NOMO-1 treated with dmso at 0.1 percent for 144 hours (cell line): ENCODE measurements at regions not wholly inside any gene's neighbourhood (a gene's known extent, or its start where the extent isn't known, plus 50 kb on each side); places are given as distances from the start of the nearest gene placed in this dataset.
"Not testable (repeated sequence)": the region's sequence is repeated elsewhere in the genome, so short reads cannot be mapped to it uniquely, and the experiment has no call there.

Experiments
- DNase-seq: peaks from one replicate; lab custom pipeline; 2025; ENCODE audit not compliant: unreplicated experiment; lab: John Stamatoyannopoulos, UW

GRCh38 chr13:93007928-93008327 is 218.7 kb upstream of the GPC6 start:
- no peak for DNase-seq

- no peak for DNase-seq
Measured at GRCh38 chr13:93017493-93018112, 209.0 kb upstream of the GPC6 start.

GRCh38 chr13:93023929-93024328 is 202.7 kb upstream of the GPC6 start:
- DNase-seq, result no peak

GRCh38 chr13:93025984-93026383 is 200.6 kb upstream of the GPC6 start:
- DNase-seq, result no peak

GRCh38 chr13:93029536-93029935 is 197.1 kb upstream of the GPC6 start:
- DNase-seq, result no peak

GRCh38 chr13:93036380-93036779 is 190.2 kb upstream of the GPC6 start:
- no peak for DNase-seq

GRCh38 chr13:93037780-93038179 is 188.8 kb upstream of the GPC6 start:
- no peak for DNase-seq

- no peak for DNase-seq
Measured at GRCh38 chr13:93038187-93038586, 188.4 kb upstream of the GPC6 start.

GRCh38 chr13:93039131-93039530 is 187.5 kb upstream of the GPC6 start:
- DNase-seq, result no peak

- DNase-seq, result not testable (repeated sequence)
Measured at GRCh38 chr13:93041566-93041965, 185.0 kb upstream of the GPC6 start.

GRCh38 chr13:93045836-93046235 is 180.8 kb upstream of the GPC6 start:
- DNase-seq, result no peak

GRCh38 chr13:93055233-93055632 is 171.4 kb upstream of the GPC6 start:
- DNase-seq, result no peak

GRCh38 chr13:93058301-93058700 is 168.3 kb upstream of the GPC6 start:
- DNase-seq, result no peak

- no peak for DNase-seq
Measured at GRCh38 chr13:93060144-93060543, 166.5 kb upstream of the GPC6 start.

GRCh38 chr13:93066187-93066586 is 160.4 kb upstream of the GPC6 start:
- no peak for DNase-seq

- no peak for DNase-seq
Measured at GRCh38 chr13:93079294-93079693, 147.3 kb upstream of the GPC6 start.

GRCh38 chr13:93080166-93080565 is 146.4 kb upstream of the GPC6 start:
- DNase-seq, result no peak

GRCh38 chr13:93080587-93080986 is 146.0 kb upstream of the GPC6 start:
- no peak for DNase-seq

GRCh38 chr13:93086329-93086728 is 140.3 kb upstream of the GPC6 start:
- no peak for DNase-seq

- DNase-seq, result no peak
Measured at GRCh38 chr13:93098972-93099371, 127.6 kb upstream of the GPC6 start.

GRCh38 chr13:93101226-93101734 is 125.3 kb upstream of the GPC6 start:
- DNase-seq, result no peak

GRCh38 chr13:93104270-93104669 is 122.3 kb upstream of the GPC6 start:
- DNase-seq, result no peak

GRCh38 chr13:93108111-93108601 is 118.5 kb upstream of the GPC6 start:
- no peak for DNase-seq
